Activated B cell treated with CpG ODN at 0.5 μM for 24 hours (primary cell): ENCODE measurements at regions not wholly inside any gene's neighbourhood (a gene's known extent, or its start where the extent isn't known, plus 50 kb on each side); places are given as distances from the start of the nearest gene placed in this dataset.
A peak's percentile ranks its signal among the peaks of the same experiment; 100 is the strongest.

Experiments used
- ATAC-seq: fragments of 200-7000 bp; cut with Tn5 transposase; one replicate; pipeline ENCODE4 v1.10.0; 2021; ENCODE audit warnings: low read depth, mild to moderate bottlenecking, moderate library complexity
- CTCF ChIA-PET: fragments of 350-600 bp; sonication (Branson Sonifier 250); formaldehyde crosslinking; loops from one replicate; lab custom pipeline; 2021; ENCODE audit warnings: antibody characterized with exemption; lab: Charles Lee
- POLR2A ChIA-PET: fragments of 350-600 bp; sonication (Branson Sonifier 250); formaldehyde crosslinking; loops from one replicate; lab custom pipeline; 2021; ENCODE audit warnings: antibody characterized with exemption; lab: Charles Lee
- DNase-seq: peaks from one replicate; pipeline ENCODE4 v3.0.0; 2022
- H3K27ac Mint-ChIP-seq: one replicate; pipeline ENCODE4 v1.8.0; 2020; ENCODE audit warnings: mixed read lengths
- H3K27me3 Mint-ChIP-seq: one replicate; pipeline ENCODE4 v1.8.0; 2021; ENCODE audit warnings: mixed read lengths
- H3K36me3 Mint-ChIP-seq: one replicate; pipeline ENCODE4 v1.8.0; 2021; ENCODE audit warnings: low read depth, mixed read lengths
- H3K4me1 Mint-ChIP-seq: one replicate; pipeline ENCODE4 v1.8.0; 2021; ENCODE audit warnings: mixed read lengths
- H3K4me3 Mint-ChIP-seq: one replicate; pipeline ENCODE4 v1.8.0; 2020; ENCODE audit warnings: mild to moderate bottlenecking, mixed read lengths
- H3K9me3 Mint-ChIP-seq: one replicate; pipeline ENCODE4 v1.8.0; 2020; ENCODE audit warnings: mixed read lengths
- CTCF ChIP-seq: fragments of 200-600 bp; IDR thresholded peaks from one replicate; pipeline ENCODE4 v1.8.0; 2022; ENCODE audit warnings: antibody characterized with exemption, mild to moderate bottlenecking
- intact Hi-C: fragments of 100-400 bp; cut with micrococcal nuclease; formaldehyde crosslinking; loops from one replicate; pipeline ENCODE4 v1.15.1; 2024

GRCh38 chr4:90007494-90008167 lies 113.0 kb downstream of the MMRN1 start:
- DNase-seq: no peak
- H3K27me3 Mint-ChIP-seq: no peaks in the 10 kb centered on the region
- no peak overlapping the region for H3K4me3 Mint-ChIP-seq
- no peaks in the 10 kb centered on the region for H3K36me3 Mint-ChIP-seq
- no peak for TF ChIP-seq CTCF
- ChIA-PET POLR2A (no interaction called here), CTCF (no interaction called here)
- peaks cover 5% of the 10 kb centered on the region for H3K9me3 Mint-ChIP-seq
- intact Hi-C loops: no loop called here
- no peak for ATAC-seq
- H3K27ac Mint-ChIP-seq: no peak overlapping the region
- no peaks in the 10 kb centered on the region for H3K4me1 Mint-ChIP-seq

GRCh38 chr4:90012918-90013317 lies 114.3 kb upstream of the CCSER1 start:
- Mint-ChIP-seq H3K4me1 (no peaks in the 10 kb centered on the region), H3K4me3 (no peak overlapping the region), H3K27ac (no peak overlapping the region), H3K36me3 (no peaks in the 10 kb centered on the region), H3K9me3 (peaks cover 10% of the 10 kb centered on the region), H3K27me3 (no peaks in the 10 kb centered on the region)
- no peak for ATAC-seq
- DNase-seq: no peak
- ChIA-PET CTCF (no interaction called here), POLR2A (no interaction called here)
- no peak for TF ChIP-seq CTCF
- intact Hi-C loops: no loop called here

GRCh38 chr4:90024519-90024918 lies 102.7 kb upstream of the CCSER1 start:
- ChIA-PET POLR2A (no interaction called here), CTCF (interaction anchor here (0.7 to 2.6 kb wide), 2 partner anchors 9 to 269 kb away, joined by 3 to 14 read pairs; no protein-coding TSS in a partner anchor)
- DNase-seq (no peak), ATAC-seq (no peak)
- no peaks in the 10 kb centered on the region for H3K36me3 Mint-ChIP-seq
- intact Hi-C loops: loop anchor here (10.0 kb wide), 2 partner anchors 720 to 1410 kb away; partner anchors contain the start of gene GPRIN3
- no peaks in the 10 kb centered on the region for H3K27me3 Mint-ChIP-seq
- no peak overlapping the region for H3K27ac Mint-ChIP-seq
- no peak overlapping the region for H3K4me3 Mint-ChIP-seq
- no peaks in the 10 kb centered on the region for H3K9me3 Mint-ChIP-seq
- TF ChIP-seq CTCF: no peak
- H3K4me1 Mint-ChIP-seq: peaks cover 35% of the 10 kb centered on the region

DNA sequence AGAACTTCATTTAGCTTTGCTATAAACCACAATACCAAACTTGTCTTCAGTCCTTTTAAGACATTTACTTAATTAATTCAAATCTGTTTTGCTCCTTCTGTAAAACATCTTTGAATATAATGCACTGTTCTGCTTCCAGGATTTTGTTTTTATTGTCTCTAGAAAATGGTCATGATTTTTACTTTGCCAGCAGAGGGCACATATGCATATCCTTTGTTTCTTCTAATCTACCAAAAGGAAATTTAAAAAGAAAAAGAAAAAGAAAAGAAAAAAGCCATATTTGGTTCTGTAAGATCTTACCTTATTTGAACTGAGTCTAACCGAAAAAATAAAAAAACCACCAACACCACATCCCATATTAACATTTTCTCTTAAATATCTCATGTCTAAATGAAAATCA lies 101.9 kb upstream of the CCSER1 start:
- H3K27ac Mint-ChIP-seq: no peak overlapping the region

More for the DNA sequence above, 101.9 kb upstream of the CCSER1 start:
- H3K4me1 Mint-ChIP-seq: peaks cover 37% of the 10 kb centered on the region
- DNase-seq (no peak), ATAC-seq (no peak)
- no peaks in the 10 kb centered on the region for H3K36me3 Mint-ChIP-seq
- TF ChIP-seq CTCF: no peak
- ChIA-PET CTCF (interaction anchor here (0.7 to 2.6 kb wide), 2 partner anchors 10 to 268 kb away, joined by 3 to 14 read pairs; no protein-coding TSS in a partner anchor), POLR2A (interaction anchor here (1.6 kb wide), 1 partner anchor 103 kb away, joined by 6 read pairs; no protein-coding TSS in a partner anchor)
- peak overlapping the region; percentile 15 for H3K4me3 Mint-ChIP-seq
- intact Hi-C loops: loop anchor here (1.0 to 10.0 kb wide), 3 partner anchors 267 to 1410 kb away; partner anchors contain the start of gene GPRIN3
- H3K9me3 Mint-ChIP-seq: no peaks in the 10 kb centered on the region
- no peaks in the 10 kb centered on the region for H3K27me3 Mint-ChIP-seq
